HG03108 (cell line): ENCODE measurements at regions not wholly inside any gene's neighbourhood (a gene's known extent, or its start where the extent isn't known, plus 50 kb on each side); places are given as distances from the start of the nearest gene placed in this dataset.

ENCODE experiments used
- ATAC-seq: cut with Tn5 transposase; IDR thresholded peaks from one replicate; pipeline ENCODE4 v1.9.1; 2021; ENCODE audit warnings: moderate library complexity; ENCODE audit not compliant: unreplicated experiment

GRCh38 chr2:181332044-181332605, 125.1 kb upstream of the ITGA4 start:
- ATAC-seq: no peak

GRCh38 chr2:181334158-181334826, 122.9 kb upstream of the ITGA4 start:
- no peak for ATAC-seq

- ATAC-seq: no peak
These were observed 116.3 kb upstream of the ITGA4 start for GRCh38 chr2:181340891-181341290.

GRCh38 chr2:181341855-181342600, 115.2 kb upstream of the ITGA4 start:
- ATAC-seq: no peak

DNA sequence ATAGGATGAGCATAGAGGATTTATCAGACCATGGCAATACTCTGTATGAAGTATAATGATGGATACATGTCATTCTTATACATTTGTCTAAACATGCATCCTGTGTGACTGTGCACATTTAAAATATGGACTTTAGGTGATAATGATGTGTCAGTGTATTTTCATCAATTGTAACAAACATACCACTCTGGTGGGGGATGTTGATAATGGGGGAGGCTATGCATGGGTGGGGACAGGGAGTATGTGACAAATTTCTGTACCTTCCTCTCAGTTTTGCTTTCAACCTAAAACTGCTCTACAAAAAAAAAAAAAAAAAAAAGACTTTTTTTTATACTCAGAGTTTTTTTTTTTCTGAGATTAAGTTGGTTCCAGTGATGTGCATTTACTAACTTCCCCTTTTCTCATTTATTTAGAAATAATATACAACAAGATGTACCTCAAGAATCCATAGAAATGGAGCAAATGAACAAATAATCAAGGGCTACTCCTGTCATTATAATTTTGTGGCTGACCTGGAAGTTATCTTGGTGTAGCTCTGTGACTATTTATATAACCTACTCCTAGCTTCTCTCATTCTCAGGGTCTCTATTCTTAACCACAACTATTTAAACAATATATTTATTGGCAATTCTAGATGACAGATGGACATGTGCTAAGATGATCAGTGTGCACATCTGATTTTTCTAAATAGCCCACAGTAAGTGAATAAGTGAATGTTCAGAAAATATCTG, 108.9 kb upstream of the ITGA4 start:
- peak; percentile 93 for ATAC-seq

DNA sequence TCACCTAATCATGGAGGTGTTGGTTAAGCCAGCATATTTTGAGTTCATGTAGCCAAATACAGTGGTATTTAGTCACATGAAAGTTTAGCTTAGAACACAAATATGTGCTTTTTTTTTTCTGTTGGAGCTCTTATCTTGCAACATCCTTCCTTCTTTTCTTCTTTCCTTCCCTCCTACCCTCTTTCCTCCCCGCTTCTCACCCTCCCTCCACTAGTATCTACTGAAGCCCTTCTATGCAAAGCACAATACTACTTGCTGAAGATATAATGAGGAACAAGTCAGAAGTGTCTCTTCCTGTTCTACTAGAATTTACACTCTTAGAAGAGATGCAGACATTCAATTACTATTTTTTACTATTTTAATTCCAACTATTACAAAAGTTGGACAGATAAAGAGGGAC, 105.0 kb upstream of the ITGA4 start:
- ATAC-seq: no peak

GRCh38 chr2:181354626-181355025, 102.6 kb upstream of the ITGA4 start:
- no peak for ATAC-seq

DNA sequence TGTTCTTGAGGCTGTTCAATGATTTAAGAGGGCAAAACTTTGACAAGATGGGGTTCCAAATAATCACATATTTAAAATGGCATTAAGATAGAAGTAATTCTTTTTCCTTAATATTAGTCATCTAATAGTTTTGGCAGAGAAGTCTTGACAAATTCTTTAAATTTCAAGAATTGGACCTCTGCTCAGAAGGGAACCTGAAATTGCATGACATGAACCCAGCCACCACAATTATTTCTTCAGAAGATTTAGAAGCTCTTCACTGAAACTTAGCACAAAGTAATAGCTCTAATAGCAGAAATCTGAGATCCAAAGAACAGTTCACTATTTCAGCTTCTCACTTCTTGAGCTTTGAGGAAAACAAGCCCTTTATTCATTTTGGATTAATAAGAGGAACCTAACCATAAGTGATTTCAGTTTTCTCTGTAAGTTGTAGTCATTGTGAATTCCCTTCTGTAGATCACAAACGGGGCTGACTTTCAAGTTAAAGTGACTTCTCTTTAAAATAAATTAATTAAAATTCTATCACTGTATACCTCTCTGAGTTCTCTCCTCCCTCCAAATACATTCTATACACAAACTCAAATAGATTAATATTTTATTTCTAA, 100.6 kb upstream of the ITGA4 start:
- ATAC-seq: no peak

DNA sequence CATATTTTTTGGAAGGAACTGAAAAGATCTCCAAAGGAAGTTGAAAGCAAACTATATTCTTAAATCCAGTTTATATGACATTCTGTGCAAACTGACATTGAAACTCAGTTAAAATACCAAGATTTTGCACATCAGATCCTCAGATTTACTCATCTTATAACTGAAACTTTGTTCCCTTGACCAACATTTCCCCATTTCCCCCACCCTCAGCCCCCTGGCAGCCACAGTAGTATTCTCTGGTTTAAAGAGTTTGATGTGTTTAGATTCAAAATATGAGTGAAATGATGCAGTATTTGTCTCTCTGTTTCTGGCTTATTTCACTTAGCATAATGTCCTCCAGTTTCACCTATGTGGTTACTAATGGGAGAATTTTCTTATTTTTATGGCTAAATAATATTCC, 99.2 kb upstream of the ITGA4 start:
- no peak for ATAC-seq

GRCh38 chr2:181362561-181362960, 94.6 kb upstream of the ITGA4 start:
- no peak for ATAC-seq

- ATAC-seq: no peak
These were observed 94.0 kb upstream of the ITGA4 start for GRCh38 chr2:181363164-181363563.

GRCh38 chr2:181364492-181365170, 92.6 kb upstream of the ITGA4 start:
- ATAC-seq: no peak

DNA sequence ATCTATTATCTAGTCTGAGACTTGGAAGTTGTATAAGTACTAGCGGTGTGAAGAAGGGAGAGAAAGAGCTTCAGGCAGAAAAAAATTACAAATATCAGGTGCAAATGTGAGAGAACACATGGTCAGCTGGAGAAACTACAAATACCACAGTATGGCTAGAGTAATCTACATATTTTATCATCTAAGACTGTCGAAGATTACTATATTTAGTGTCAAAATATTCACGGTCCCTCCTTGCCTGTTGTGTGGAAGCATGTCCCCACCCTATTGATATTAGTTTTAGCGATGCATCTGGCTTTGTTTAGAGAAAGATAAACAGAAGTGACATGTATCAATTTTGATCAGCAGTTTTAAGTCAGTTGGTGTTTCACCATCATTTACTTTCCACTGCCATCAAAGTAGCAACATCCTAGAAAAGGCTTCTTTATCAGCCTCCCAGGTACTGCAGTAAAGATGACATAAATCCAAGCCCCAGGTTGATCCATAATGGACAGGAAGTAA, 90.5 kb upstream of the ITGA4 start:
- no peak for ATAC-seq

DNA sequence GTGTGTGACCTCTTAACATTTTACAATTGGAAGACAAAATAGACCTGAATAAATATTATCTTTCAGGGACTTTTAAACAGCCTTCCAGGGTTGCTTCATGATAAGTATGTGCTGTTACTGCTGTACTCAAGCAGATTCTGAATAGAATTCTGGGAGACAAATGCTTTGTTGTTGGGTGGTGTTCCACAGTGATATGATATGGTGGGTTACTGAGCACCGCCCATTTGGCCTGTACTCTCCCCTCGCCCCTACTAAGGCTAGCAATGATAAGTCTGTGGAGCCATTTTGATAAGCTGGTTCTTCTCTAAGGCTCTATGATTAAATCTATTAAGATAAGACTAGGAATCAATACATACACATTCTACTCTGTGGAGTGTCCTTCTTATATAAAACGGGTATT, 89.8 kb upstream of the ITGA4 start:
- ATAC-seq: no peak

DNA sequence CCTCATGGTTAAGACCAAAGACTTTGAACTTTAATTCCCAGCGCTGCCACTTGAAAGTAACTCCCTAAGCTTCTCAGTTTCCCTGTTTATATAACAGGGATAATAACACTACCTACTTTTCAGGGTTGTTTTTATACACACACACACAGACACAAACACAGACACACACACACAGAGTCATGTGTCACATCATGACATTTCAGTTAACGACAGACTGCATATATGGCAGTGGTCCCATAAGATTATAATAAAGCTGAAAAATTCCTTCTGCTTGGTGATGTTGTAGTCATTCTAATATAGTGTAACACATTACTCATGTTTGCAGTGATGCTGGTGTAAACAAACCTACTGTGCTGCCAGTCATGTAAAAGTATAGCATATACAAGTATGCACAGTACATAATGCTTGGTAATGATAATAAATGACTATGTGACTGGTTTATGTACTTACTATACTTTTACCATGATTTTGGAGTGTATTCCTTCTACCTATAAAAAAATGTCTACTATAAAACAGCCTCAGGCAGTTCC, 89.2 kb upstream of the ITGA4 start:
- no peak for ATAC-seq

GRCh38 chr2:181370126-181370525, 87.1 kb upstream of the ITGA4 start:
- no peak for ATAC-seq

GRCh38 chr2:181371195-181371594, 86.0 kb upstream of the ITGA4 start:
- no peak for ATAC-seq

DNA sequence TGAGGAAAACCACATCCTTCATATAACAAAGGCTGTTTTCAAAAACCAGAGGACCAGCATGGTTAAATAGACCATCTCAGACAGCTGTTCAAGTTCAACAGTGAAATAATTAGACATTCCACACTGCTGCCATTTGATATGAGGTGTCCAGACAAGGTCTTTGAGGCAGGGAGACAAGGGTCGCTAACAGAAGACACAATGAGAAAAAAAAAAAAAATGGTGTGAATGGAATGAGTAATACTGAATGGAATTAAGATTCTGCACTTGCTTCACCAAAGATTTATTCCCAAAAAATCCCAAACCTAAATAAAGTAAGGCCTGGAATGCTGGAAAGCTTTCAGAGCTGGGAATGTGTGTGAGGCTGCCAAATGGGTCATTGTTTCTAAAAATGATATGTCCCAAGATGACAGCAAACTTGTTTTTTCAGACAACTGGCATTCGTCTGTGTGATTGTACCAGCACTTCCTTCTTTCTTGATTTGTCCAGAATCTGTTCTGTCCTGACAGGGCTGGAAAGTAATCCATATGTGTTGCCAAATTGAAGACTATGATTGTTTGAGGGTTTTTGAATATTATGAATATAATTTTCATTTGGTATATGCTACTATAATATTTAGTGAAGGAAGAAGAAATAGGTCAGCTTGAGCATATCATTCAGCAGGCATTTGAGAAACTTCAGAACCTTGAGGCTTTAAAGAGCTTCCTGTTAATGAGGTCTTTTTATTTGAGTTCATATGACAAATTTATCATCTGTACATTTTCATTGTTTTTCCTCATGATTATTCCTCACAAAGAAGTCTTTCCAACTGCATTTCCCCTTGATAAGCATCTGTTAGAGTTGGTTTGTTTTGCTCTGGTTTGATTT, 85.2 kb upstream of the ITGA4 start:
- no peak for ATAC-seq

- ATAC-seq: no peak
These were observed 84.5 kb upstream of the ITGA4 start for GRCh38 chr2:181372646-181373040.
